ENCODE measurements at regions not wholly inside any gene's neighbourhood (a gene's known extent, or its start where the extent isn't known, plus 50 kb on each side); places are given as distances from the start of the nearest gene placed in this dataset.

- TF ChIP-seq CTCF (IDR thresholded peaks at IDR 0.05 in 8 of 11, conservative IDR thresholded peaks at IDR 0.05 in 3 of 11), result no peak
- TF ChIP-seq POLR2A (IDR thresholded peaks at IDR 0.05), result no peak
- no peak for TF ChIP-seq POLR2AphosphoS5 (IDR thresholded peaks at IDR 0.05)
These were observed 630.2 kb downstream of the ZNF385D start for GRCh38 chr3:21120826-21121225.

Data from spleen (tissue), 7 donors.